GM23338 (cell line): ENCODE measurements at regions not wholly inside any gene's neighbourhood (a gene's known extent, or its start where the extent isn't known, plus 50 kb on each side); places are given as distances from the start of the nearest gene placed in this dataset.

Experiments used
- ATAC-seq: fragments of 200-7000 bp; cut with Tn5 transposase; 3 replicates; pipeline ENCODE4 v1.9.1; 2020
- DNase-seq: peaks from one replicate; pipeline ENCODE4 v3.0.0-alpha.2; 2015; ENCODE audit warnings: low spot score
- H2AFZ ChIP-seq: fragments of 200-600 bp; sonication (generic); 2 replicates; pipeline ENCODE4 v1.8.0; 2016; ENCODE audit warnings: antibody characterized with exemption, mild to moderate bottlenecking, moderate library complexity
- H3F3A ChIP-seq: fragments of 200-600 bp; sonication (generic); replicated peaks from 2 replicates; pipeline ENCODE4 v1.8.0; 2017; ENCODE audit warnings: antibody characterized with exemption, mixed run types, low read depth
- H3K27ac ChIP-seq: fragments of 200-600 bp; sonication (generic); 2 replicates; pipeline ENCODE4 v1.6.1; 2016; ENCODE audit warnings: low read depth
- H3K27me3 ChIP-seq: fragments of 200-600 bp; sonication (generic); 2 replicates; pipeline ENCODE4 v1.8.0; 2016; ENCODE audit warnings: mild to moderate bottlenecking, mixed run types, moderate library complexity; ENCODE audit not compliant: insufficient read depth
- H3K36me3 ChIP-seq: fragments of 200-600 bp; sonication (generic); 2 replicates; pipeline ENCODE4 v1.8.0; 2016; ENCODE audit warnings: mild to moderate bottlenecking; ENCODE audit not compliant: insufficient read depth
- H3K4me1 ChIP-seq: fragments of 200-600 bp; sonication (generic); 2 replicates; pipeline ENCODE4 v1.8.0; 2016; ENCODE audit warnings: mild to moderate bottlenecking, moderate library complexity; ENCODE audit not compliant: insufficient read depth
- H3K4me2 ChIP-seq: fragments of 200-600 bp; sonication (generic); 2 replicates; pipeline ENCODE4 v1.7.1; 2017; ENCODE audit warnings: mixed run types
- H3K4me3 ChIP-seq: fragments of 200-600 bp; sonication (generic); 2 replicates; pipeline ENCODE4 v1.6.1; 2016; ENCODE audit warnings: mixed run types
- H3K79me2 ChIP-seq: fragments of 200-600 bp; sonication (generic); replicated peaks from 2 replicates; pipeline ENCODE4 v1.8.0; 2017; ENCODE audit warnings: mild to moderate bottlenecking; ENCODE audit not compliant: insufficient read depth
- H3K9me2 ChIP-seq: fragments of 200-600 bp; sonication (generic); 2 replicates; pipeline ENCODE4 v1.8.0; 2017; ENCODE audit not compliant: insufficient read depth
- H4K20me1 ChIP-seq: fragments of 200-600 bp; sonication (generic); replicated peaks from 2 replicates; pipeline ENCODE4 v1.8.0; 2017; ENCODE audit warnings: mild to moderate bottlenecking; ENCODE audit not compliant: insufficient read depth
- H3K27ac Mint-ChIP-seq: 2 replicates; pipeline ENCODE4 v1.8.0; 2020; ENCODE audit warnings: inconsistent platforms, mild to moderate bottlenecking, moderate library complexity, mixed read lengths
- H3K27me3 Mint-ChIP-seq: 3 replicates; pipeline ENCODE4 v1.8.0; 2022; ENCODE audit warnings: low read depth, mild to moderate bottlenecking, moderate library complexity, mixed read lengths, inconsistent platforms; ENCODE audit not compliant: insufficient read depth, poor library complexity
- H3K36me3 Mint-ChIP-seq: 3 replicates; pipeline ENCODE4 v1.8.0; 2021; ENCODE audit warnings: low read depth, mild to moderate bottlenecking, inconsistent platforms, moderate library complexity, mixed read lengths
- H3K4me1 Mint-ChIP-seq: 3 replicates; pipeline ENCODE4 v1.8.0; 2020; ENCODE audit warnings: mild to moderate bottlenecking, inconsistent platforms, mixed read lengths
- H3K4me3 Mint-ChIP-seq: 3 replicates; pipeline ENCODE4 v1.8.0; 2021; ENCODE audit warnings: moderate library complexity, mild to moderate bottlenecking, inconsistent platforms, mixed read lengths
- H3K9me3 Mint-ChIP-seq: 3 replicates; pipeline ENCODE4 v1.8.0; 2020; ENCODE audit warnings: moderate library complexity, mild to moderate bottlenecking, inconsistent platforms, mixed read lengths
- EZH2phosphoT487 ChIP-seq: fragments of 200-600 bp; sonication (generic); IDR thresholded peaks from one replicate; pipeline ENCODE4 v1.8.1; 2018; ENCODE audit warnings: antibody characterized with exemption; ENCODE audit not compliant: unreplicated experiment
- JUNB ChIP-seq: IDR thresholded peaks from one replicate; pipeline ENCODE4 v1.6.1; 2016; ENCODE audit warnings: antibody characterized with exemption; ENCODE audit not compliant: unreplicated experiment
- NANOG ChIP-seq: IDR thresholded peaks from 2 replicates; pipeline ENCODE4 v1.6.1; 2016; ENCODE audit warnings: antibody characterized with exemption, borderline replicate concordance
- POLR2AphosphoS5 ChIP-seq: IDR thresholded peaks from 2 replicates; pipeline ENCODE4 v1.6.1; 2016; ENCODE audit warnings: antibody characterized with exemption, low read depth
- STAT1 ChIP-seq: IDR thresholded peaks from one replicate; pipeline ENCODE4 v1.6.1; 2016; ENCODE audit warnings: antibody characterized with exemption; ENCODE audit not compliant: unreplicated experiment
- ZNF331 ChIP-seq: fragments of 250-450 bp; sonication (Bioruptor Pico); IDR thresholded peaks from 2 replicates; pipeline ENCODE4 v1.5.0; 2020; ENCODE audit warnings: low read depth, mild to moderate bottlenecking, moderate library complexity
- TF ChIP-seq, protein P1 (sequence below): IDR thresholded peaks from one replicate; pipeline ENCODE4 v1.6.1; 2018; ENCODE audit warnings: antibody characterized with exemption; ENCODE audit not compliant: unreplicated experiment
- TF ChIP-seq, protein P2 (sequence below), 2 experiments: fragments of 200-600 bp in 1 of 2; sonication (generic) in 1 of 2; conservative IDR thresholded peaks; 2 replicates each; pipeline versions ENCODE4 v1.5.1 to v1.6.1; 2016 to 2017; ENCODE audit warnings: antibody characterized with exemption in 2 of 2, low read depth in 2 of 2, mild to moderate bottlenecking in 2 of 2, moderate library complexity in 1 of 2
- TF ChIP-seq, protein P3 (sequence below): IDR thresholded peaks from 2 replicates; pipeline ENCODE4 v1.6.1; 2016; ENCODE audit warnings: antibody characterized with exemption
- TF ChIP-seq, protein P4 (sequence below): fragments of 250-450 bp; sonication (Bioruptor Pico); IDR thresholded peaks from 2 replicates; pipeline ENCODE4 v1.5.0; 2020; ENCODE audit warnings: mild to moderate bottlenecking, moderate library complexity

DNA sequence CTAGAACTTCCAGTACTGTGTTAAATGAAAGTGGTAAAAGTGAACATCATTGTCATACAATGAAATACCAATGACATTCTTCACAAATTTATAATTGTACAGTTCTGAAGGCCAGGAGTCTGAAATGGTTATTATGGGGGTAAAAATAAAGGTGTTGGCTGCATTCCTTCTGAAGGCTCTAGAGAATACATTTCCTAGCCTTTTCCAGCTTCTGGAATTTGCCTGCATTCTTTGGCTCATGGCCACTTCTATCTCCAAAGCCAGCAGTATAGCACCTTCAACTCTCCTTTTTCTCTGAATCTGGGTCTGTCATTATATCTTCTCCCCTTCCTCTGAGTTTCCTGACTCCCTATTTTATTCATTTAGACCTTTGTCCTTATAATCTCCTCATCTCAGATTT is 1232.7 kb upstream of the TENM4 start (continued):
- TF ChIP-seq, protein P1, sequence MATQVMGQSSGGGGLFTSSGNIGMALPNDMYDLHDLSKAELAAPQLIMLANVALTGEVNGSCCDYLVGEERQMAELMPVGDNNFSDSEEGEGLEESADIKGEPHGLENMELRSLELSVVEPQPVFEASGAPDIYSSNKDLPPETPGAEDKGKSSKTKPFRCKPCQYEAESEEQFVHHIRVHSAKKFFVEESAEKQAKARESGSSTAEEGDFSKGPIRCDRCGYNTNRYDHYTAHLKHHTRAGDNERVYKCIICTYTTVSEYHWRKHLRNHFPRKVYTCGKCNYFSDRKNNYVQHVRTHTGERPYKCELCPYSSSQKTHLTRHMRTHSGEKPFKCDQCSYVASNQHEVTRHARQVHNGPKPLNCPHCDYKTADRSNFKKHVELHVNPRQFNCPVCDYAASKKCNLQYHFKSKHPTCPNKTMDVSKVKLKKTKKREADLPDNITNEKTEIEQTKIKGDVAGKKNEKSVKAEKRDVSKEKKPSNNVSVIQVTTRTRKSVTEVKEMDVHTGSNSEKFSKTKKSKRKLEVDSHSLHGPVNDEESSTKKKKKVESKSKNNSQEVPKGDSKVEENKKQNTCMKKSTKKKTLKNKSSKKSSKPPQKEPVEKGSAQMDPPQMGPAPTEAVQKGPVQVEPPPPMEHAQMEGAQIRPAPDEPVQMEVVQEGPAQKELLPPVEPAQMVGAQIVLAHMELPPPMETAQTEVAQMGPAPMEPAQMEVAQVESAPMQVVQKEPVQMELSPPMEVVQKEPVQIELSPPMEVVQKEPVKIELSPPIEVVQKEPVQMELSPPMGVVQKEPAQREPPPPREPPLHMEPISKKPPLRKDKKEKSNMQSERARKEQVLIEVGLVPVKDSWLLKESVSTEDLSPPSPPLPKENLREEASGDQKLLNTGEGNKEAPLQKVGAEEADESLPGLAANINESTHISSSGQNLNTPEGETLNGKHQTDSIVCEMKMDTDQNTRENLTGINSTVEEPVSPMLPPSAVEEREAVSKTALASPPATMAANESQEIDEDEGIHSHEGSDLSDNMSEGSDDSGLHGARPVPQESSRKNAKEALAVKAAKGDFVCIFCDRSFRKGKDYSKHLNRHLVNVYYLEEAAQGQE, result no peak
- TF ChIP-seq EZH2phosphoT487 (no peak), JUNB (no peak), POLR2AphosphoS5 (no peak)
- TF ChIP-seq, protein P2, sequence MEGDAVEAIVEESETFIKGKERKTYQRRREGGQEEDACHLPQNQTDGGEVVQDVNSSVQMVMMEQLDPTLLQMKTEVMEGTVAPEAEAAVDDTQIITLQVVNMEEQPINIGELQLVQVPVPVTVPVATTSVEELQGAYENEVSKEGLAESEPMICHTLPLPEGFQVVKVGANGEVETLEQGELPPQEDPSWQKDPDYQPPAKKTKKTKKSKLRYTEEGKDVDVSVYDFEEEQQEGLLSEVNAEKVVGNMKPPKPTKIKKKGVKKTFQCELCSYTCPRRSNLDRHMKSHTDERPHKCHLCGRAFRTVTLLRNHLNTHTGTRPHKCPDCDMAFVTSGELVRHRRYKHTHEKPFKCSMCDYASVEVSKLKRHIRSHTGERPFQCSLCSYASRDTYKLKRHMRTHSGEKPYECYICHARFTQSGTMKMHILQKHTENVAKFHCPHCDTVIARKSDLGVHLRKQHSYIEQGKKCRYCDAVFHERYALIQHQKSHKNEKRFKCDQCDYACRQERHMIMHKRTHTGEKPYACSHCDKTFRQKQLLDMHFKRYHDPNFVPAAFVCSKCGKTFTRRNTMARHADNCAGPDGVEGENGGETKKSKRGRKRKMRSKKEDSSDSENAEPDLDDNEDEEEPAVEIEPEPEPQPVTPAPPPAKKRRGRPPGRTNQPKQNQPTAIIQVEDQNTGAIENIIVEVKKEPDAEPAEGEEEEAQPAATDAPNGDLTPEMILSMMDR (conservative IDR thresholded peaks at IDR 0.05; ENCODE audit: low read depth in 2 of 2), result no peak
- TF ChIP-seq, protein P3, sequence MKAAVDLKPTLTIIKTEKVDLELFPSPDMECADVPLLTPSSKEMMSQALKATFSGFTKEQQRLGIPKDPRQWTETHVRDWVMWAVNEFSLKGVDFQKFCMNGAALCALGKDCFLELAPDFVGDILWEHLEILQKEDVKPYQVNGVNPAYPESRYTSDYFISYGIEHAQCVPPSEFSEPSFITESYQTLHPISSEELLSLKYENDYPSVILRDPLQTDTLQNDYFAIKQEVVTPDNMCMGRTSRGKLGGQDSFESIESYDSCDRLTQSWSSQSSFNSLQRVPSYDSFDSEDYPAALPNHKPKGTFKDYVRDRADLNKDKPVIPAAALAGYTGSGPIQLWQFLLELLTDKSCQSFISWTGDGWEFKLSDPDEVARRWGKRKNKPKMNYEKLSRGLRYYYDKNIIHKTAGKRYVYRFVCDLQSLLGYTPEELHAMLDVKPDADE, result no peak

DNA sequence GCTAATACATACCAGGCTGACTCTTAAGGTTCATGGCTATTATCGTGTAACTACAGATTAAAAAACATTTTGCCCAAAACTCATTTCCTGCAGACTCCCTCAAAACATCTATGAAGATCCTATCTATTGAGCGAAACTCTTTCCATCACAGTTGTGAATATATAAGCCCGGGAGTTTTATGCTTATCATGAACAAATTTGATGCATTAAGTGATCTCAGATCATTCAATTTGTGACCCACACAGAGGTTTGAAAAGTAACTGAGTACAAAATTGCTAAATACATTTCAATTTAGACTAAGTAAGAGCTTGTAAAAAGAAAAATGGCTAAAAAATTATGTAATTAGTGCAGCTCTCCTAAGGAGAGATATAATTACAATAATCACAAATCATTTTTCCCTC is 1228.8 kb upstream of the TENM4 start:
- peaks cover 1% of the 10 kb centered on the region for H3K27me3 Mint-ChIP-seq
- TF ChIP-seq NANOG (no peak), STAT1 (no peak), ZNF331 (CRISPR knock-in tag) (no peak)
- TF ChIP-seq, protein P4, sequence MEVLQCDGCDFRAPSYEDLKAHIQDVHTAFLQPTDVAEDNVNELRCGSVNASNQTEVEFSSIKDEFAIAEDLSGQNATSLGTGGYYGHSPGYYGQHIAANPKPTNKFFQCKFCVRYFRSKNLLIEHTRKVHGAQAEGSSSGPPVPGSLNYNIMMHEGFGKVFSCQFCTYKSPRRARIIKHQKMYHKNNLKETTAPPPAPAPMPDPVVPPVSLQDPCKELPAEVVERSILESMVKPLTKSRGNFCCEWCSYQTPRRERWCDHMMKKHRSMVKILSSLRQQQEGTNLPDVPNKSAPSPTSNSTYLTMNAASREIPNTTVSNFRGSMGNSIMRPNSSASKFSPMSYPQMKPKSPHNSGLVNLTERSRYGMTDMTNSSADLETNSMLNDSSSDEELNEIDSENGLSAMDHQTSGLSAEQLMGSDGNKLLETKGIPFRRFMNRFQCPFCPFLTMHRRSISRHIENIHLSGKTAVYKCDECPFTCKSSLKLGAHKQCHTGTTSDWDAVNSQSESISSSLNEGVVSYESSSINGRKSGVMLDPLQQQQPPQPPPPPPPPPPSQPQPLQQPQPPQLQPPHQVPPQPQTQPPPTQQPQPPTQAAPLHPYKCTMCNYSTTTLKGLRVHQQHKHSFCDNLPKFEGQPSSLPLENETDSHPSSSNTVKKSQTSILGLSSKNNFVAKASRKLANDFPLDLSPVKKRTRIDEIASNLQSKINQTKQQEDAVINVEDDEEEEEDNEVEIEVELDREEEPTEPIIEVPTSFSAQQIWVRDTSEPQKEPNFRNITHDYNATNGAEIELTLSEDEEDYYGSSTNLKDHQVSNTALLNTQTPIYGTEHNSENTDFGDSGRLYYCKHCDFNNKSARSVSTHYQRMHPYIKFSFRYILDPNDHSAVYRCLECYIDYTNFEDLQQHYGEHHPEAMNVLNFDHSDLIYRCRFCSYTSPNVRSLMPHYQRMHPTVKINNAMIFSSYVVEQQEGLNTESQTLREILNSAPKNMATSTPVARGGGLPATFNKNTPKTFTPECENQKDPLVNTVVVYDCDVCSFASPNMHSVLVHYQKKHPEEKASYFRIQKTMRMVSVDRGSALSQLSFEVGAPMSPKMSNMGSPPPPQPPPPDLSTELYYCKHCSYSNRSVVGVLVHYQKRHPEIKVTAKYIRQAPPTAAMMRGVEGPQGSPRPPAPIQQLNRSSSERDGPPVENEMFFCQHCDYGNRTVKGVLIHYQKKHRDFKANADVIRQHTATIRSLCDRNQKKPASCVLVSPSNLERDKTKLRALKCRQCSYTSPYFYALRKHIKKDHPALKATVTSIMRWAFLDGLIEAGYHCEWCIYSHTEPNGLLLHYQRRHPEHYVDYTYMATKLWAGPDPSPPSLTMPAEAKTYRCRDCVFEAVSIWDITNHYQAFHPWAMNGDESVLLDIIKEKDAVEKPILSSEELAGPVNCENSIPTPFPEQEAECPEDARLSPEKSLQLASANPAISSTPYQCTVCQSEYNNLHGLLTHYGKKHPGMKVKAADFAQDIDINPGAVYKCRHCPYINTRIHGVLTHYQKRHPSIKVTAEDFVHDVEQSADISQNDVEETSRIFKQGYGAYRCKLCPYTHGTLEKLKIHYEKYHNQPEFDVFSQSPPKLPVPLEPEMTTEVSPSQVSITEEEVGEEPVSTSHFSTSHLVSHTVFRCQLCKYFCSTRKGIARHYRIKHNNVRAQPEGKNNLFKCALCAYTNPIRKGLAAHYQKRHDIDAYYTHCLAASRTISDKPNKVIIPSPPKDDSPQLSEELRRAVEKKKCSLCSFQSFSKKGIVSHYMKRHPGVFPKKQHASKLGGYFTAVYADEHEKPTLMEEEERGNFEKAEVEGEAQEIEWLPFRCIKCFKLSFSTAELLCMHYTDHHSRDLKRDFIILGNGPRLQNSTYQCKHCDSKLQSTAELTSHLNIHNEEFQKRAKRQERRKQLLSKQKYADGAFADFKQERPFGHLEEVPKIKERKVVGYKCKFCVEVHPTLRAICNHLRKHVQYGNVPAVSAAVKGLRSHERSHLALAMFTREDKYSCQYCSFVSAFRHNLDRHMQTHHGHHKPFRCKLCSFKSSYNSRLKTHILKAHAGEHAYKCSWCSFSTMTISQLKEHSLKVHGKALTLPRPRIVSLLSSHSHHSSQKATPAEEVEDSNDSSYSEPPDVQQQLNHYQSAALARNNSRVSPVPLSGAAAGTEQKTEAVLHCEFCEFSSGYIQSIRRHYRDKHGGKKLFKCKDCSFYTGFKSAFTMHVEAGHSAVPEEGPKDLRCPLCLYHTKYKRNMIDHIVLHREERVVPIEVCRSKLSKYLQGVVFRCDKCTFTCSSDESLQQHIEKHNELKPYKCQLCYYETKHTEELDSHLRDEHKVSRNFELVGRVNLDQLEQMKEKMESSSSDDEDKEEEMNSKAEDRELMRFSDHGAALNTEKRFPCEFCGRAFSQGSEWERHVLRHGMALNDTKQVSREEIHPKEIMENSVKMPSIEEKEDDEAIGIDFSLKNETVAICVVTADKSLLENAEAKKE (CRISPR knock-in tag), result no peak
- TF ChIP-seq, protein P3, result no peak

More for the DNA sequence above, 1228.8 kb upstream of the TENM4 start:
- H3K27ac Mint-ChIP-seq, result no peak overlapping the region
- no peaks in the 10 kb centered on the region for H3K36me3 Mint-ChIP-seq
- no peak for ATAC-seq
- peaks cover 5% of the 10 kb centered on the region for H3K4me1 Mint-ChIP-seq
- Histone ChIP-seq H3K27ac (no peak overlapping the region), H3K36me3 (no peaks in the 10 kb centered on the region), H3K4me1 (no peaks in the 10 kb centered on the region), H4K20me1 (no peaks in the 10 kb centered on the region), H2AFZ (no peak overlapping the region), H3F3A (no peaks in the 10 kb centered on the region), H3K4me3 (no peak overlapping the region), H3K27me3 (no peaks in the 10 kb centered on the region), H3K9me2 (0 out of 2 replicates have a peak, but pooled peaks cover 4% of the 10 kb centered on the region), H3K79me2 (no peaks in the 10 kb centered on the region), H3K4me2 (no peak overlapping the region)
- H3K4me3 Mint-ChIP-seq, result no peak overlapping the region
- no peaks in the 10 kb centered on the region for H3K9me3 Mint-ChIP-seq
- DNase-seq, result no peak
